ENCODE measurements at regions not wholly inside any gene's neighbourhood (a gene's known extent, or its start where the extent isn't known, plus 50 kb on each side); places are given as distances from the start of the nearest gene placed in this dataset.
"Not testable (repeated sequence)": the region's sequence is repeated elsewhere in the genome, so short reads cannot be mapped to it uniquely, and the experiment has no call there.

DNA sequence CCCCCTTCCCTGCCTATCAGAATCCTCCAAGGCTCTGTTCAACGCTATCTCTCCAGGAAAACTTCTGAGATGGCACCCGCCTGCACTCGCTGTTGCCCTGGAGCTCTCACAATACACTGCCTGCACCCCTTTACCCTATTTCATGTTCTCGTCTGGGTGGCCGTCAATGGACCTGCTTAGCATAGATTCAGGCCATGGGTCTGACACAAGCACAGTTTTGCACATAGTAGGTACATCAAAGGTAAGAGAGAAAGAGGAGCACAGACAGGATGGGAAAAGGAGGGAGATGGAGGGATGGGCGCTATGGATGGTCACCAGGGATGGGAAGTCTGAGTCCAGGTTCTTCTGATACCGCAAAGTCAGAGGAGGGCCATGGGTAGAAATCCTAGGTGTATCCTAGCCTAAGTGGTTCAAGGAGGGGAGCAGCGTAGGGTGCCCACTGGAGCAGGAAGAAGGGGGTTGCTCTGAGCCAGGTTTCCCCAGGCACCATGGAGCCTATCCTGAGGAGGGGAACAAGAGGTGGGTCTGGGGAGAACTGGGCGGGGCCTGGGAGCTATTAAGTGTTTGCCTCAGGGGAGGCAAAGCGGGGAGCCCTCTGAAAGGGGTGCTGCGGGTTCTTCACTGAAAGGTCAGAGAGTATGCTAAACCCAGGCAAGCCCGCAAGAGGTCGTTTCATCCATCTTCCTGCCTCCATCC is 89.3 kb downstream of the MRPL14 start:
- no peak for DNase-seq (ENCODE audit: low read depth in 2 of 2, low spot score in 1 of 2)

DNA sequence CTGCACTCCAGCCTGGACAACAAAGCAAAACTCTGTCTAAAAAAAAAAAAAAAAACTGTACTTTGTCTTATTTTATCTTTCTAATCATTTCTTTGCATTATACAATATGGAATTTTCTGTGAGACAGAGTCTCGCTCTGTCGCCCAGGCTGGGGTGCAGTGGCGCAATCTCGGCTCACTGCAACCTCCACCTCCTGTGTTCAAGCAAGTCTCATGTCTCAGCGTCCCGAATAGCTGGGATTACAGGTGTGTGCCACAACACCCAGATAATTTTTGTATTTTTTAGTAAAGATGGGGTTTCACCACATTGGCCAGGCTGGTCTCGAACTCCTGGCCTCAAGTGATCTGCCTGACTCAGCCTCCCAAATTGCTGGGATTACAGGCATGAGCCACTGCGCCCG is 90.0 kb downstream of the MRPL14 start:
- DNase-seq (ENCODE audit: low read depth in 2 of 2, low spot score in 1 of 2) = not testable (repeated sequence)

DNA sequence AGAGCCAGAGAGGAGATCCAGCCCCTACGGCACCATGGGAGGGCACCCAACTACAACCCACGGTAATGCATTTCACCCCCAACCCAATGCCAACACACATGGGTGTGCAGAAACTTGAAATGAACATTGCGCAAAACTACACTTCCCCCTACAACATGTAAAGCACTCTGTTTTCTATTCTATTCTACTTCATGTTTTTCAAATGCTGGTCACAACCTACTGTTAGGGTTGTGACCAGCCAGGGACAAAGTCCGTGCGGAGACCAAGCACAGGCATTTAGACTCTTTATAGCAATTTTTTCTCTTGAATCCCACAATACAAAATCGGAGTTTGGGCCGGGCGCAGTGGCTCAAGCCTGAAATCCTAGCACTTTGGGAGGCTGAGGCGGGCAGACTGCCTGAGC is 90.6 kb downstream of the MRPL14 start:
- no peak for DNase-seq (ENCODE audit: low read depth in 2 of 2, low spot score in 1 of 2)

DNA sequence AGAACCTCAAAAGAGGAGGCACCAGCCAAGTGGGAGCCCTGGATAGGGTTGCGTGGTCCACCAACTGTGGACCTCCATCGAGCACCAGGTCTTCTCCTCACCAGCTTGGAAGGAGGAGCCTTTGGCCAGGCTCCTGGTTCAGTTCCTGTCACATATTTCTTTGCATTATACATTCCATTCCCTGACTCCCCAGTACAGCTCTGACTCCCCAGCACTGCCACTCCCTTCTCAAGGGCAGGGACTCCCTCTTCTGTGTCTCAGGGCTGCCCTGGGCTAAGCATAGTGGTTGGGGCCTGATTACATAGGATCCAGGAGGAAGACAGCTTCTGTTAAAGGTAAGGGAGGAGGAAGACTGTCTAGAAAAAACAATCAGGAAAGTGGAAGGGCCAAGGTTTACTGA is 91.1 kb downstream of the MRPL14 start:
- DNase-seq (ENCODE audit: low read depth in 2 of 2, low spot score in 1 of 2) = no peak

DNA sequence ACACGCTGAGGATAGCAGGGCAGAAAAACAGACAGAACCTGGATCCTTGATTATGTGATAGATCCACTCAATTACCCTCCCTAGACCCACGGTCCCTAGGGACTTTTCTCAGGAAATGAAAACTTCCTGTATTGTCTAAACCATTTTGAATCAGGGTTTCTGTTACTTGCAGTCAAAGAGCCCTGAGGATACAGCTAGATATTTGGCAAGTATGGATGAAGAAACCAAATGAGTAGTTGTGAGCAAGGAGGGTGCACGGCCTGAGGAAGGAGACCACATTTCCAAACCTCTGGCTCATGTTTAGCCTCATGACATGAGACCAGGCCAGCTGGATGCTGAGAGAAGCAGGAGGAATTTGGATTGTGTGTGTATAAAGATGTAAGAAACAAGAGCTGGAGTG is 91.6 kb downstream of the MRPL14 start:
- no peak for DNase-seq (ENCODE audit: low read depth in 2 of 2, low spot score in 1 of 2)

DNA sequence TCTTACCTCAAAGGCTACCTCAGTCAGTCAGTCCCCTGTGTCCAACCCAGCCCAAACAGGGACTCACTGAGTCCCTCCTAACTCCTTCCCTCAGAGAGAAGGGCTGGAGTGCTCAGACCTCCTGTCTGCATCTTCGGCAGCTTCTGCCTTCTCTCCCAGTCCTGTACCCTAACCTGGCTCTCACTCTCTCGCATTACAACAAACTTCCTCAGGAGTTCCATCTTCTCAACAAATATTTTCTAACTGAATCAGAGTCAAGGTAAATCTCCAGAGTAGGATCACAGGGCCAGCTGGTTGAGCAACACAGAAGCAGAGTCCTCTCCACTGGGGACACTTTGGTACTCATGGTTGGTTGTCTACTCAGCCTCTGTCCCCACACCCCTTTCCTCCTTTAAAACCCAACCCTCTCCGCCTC is 92.3 kb downstream of the MRPL14 start:
- DNase-seq (ENCODE audit: low read depth in 2 of 2, low spot score in 1 of 2) = no peak

DNA sequence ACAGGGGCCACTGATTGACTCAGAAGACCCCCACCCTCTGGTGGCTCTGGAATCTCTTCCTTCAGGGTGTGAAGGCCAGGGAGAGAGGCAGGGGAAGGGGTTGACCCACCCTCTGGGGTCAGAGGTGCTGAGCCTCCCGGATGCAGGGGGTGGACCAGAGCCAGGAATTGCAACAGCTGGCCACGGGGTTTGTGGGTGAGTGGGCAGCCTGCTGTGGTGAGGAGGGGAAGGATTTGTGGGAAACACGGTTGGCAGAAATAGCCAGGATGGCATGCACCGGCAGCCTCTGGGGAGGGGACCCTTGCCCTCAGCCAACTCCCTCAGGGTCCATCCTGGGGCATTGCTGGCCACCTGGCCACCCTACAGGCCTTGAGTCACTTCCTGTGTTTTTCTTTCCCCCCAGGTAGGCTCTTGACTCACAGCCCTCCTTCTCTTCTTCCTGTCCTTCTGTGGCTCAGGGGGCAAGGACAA is 92.8 kb downstream of the MRPL14 start:
- DNase-seq (ENCODE audit: low read depth in 2 of 2, low spot score in 1 of 2) = no peak

DNA sequence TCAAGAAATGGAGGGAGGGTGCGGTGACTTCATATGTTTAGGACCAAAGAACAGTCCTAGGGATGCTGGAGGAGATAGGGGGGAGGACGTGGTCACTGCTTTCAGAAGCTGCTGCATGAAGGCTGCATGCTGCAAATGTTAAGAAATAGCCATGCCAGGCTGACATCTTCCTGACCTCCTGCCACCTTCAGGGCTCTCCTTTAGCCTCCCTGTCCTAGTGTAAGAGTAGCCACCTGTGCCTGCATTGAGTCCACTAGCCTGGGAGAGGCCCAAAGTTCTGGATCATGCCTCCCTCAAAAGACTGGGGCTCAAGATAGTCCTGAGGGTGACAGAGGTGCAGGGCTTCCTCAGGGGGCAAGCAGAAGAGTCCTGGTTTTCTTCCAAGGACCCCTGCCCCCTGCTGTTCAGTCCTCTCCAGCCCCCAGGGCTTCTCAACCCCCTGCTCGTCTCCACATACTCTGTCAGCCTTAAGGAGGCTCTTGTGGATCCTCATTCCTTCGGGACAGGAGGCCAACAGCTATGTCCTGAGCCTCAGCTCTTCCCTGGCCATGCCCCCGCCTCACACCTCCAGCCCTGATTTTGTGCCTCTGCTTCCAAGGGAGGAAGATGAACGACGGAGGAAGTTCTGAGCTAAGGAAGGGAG is 96.3 kb downstream of the MRPL14 start:
- DNase-seq (ENCODE audit: low read depth in 2 of 2, low spot score in 1 of 2) = no peak

DNA sequence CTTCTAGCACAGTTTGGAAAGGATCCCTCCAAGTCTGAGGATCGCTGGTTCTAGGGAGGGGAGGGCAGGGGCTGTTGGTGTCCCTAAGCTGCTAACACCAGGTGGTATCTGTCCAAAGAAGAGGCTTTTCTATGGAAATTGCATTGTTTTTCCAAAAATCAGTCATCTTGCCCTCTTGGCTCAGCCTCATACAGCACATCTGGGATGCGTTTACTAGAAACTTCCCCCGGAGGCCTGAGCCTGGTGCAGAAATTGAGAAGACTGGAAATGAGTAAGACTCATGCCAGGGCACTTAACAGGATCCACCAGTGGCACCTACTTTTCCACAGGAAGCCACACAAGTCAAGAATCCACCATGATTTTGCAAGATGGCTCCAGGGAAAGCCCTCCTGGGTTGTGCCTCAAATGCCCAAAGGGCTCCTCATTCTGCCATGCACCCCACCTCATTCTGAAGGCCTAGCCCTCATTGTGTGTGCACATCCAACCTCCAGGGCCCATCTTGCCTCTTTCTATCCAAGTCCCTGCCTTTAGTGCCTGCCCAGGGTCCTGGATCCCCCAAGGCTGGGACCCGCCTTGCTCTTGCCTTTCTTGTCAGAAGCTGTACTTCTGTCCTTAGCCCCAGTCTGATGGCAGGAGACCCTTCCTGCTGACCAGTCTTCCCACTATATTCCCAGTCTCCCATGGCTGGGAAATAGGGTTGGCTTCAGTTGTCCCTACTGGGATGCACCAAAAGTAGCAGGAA is 97.6 kb downstream of the MRPL14 start:
- DNase-seq (ENCODE audit: low read depth in 2 of 2, low spot score in 1 of 2) = no peak

DNA sequence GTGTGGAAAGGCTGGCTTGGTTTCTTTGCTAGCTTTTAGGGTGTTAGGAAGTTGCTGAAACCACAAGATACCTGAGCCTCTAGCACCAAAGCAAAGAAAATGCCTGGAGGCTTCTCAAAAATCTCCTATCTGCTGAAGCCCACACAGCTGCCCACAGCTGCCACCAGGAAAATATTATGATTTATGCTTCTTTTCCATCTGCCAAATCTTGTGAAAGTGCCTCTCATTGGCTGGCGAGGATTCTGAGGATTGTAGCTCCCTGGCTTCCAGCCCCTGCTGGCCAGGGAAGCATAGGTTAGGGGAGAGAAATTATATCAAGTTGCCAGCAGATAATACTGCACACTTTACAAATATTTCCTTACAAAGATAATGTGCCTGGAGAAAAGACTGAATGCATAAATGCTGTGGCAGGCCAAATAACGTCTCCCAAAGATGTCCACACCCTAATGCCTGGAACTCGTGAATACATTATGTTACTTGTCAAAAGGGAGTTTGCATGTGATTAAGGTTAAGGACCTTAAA is 98.4 kb downstream of the MRPL14 start:
- DNase-seq (ENCODE audit: low read depth in 2 of 2, low spot score in 1 of 2) = no peak

DNA sequence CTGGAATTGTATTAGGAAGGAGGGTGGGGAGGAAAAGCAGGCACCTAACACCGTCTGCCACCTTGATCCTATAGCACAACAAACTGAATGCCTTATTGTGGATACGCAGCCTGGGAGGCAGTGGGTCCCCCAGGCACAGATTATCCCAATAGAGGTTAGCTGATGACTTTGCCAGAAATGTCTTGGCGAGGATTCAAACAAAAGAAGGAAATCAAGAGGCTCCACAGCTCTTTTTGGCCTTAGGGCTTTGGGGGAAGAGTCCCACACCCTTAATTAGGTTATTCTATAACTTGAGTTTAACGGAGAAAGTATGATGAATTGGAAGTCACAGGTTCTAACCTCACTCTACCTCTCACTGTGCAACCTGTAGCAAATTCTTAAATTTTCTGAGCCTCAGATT is 102.0 kb downstream of the MRPL14 start:
- no peak for DNase-seq (ENCODE audit: low read depth in 2 of 2, low spot score in 1 of 2)

DNA sequence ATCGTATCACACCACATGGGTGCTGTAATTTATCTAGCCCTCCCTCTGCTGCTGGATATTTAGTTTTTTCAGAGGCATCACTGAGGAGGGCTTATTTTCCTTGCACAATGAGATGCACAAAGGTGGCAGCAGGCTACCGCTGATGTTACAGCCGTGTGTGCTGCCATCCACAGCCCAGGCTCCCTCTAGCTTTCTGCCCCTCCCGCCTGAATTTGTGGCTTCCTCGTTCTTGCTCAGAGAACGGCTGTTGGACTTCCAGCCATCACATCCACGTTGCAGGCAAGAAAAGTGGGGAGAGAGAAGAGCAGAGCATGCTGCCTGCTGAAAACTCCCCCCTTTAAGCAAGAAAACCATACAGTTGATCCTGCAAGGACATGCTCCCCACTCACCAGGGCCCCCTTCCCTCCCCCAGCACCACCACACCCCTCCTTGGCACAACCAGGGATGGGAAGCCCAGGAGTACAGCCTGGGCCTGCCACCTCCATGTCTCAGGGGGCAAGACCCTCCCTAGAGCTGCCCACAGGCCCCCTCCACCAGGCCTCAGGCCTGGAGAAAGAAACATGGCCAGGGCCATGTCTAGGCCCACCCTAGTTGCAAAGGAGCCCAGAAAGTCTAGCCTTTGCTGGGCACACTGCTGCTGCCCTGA is 102.6 kb downstream of the MRPL14 start:
- DNase-seq (ENCODE audit: low read depth in 2 of 2, low spot score in 1 of 2) = no peak

DNA sequence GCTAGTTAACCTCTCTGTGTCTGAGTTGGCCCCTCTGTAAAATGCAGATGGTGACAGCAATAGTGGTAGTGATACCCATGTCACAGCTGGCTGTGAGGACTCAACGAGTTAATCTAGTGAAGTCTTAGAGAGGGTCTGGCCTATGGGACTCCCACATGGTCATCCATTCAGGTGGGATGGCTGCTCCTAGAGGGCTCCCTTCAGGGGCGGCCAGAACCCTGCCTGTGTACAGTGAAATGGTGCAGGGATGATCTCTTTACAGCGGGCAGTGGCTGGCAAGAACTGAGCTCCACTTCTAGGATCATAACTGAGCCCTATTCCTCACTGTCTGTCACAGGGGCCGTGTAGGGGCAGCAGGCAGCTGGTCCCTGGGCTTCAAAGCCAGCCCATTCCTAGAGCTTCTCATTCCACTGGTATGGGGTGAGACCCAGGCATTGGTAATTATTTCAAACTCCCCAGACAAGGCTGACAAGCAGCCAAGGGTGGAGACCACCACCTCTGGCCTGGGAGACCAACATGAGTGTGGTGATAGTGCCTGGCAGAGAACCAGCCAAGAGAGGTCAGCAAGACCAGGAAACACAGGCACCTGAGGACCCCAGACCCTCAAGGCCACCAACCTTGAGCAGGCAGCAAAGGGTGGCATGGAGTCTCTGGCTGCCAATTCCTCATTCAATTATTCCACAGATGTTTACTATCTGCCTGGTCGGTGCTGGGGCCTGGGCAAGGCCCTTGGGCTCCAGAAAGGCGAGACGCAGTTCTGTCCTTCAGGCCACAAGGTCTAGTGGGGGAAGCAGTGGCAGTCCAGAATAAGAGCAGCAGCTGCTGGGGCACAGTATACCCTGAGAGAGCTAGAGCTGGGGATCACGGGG is 103.4 kb downstream of the MRPL14 start:
- DNase-seq (ENCODE audit: low read depth in 2 of 2, low spot score in 1 of 2) = no peak

DNA sequence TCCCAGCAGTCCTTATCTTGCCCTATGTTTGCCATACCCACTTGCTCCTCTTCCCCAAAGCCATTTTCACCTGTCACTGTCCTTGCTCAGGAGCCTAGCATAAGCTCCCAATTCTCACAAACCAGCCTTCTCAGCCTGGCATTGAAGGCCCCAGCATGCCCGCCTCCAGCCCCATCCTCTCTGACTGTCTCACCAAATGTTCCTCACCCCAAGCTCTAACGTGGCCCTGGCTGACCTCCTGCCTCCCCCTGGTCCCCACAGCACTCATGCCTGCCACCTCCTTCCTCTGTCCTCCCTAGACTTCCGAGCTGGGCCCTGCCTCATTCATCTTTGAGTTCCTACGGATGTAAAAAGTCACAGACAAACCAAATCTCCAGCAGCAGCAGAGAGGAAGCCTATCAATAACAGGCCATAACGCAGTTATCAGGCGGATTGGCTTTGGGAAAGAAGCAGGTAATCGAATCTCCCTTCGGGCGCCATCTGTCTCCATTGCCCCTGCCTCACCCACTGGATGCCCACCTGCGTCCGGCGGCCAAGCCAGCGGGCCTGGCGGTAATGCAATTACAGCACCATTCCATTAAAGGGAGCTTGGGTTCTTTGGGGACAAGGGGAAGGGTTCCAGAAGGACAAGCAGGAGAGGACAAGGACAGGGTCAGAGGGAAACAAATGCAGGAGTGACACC is 104.4 kb downstream of the MRPL14 start:
- DNase-seq (ENCODE audit: low read depth in 2 of 2, low spot score in 1 of 2) = no peak

DNA sequence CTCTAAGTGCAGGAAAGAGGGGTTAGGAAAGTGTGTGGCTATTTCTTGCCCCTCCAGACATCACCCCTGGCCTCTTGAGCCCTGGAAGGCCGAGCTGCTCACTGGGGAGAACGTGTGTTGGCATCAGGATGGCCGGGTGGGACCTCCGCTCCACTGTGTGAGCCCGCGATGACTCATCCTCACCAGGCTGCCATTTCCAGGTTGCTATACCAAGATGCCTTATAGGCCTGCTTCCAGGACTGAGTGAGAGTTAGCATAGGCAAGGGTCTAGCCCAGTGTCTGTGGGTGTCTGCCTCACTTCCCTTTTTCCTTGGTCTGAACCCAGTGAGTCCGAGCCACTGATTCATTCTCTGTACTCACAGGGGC is 105.0 kb downstream of the MRPL14 start:
- DNase-seq (ENCODE audit: low read depth in 2 of 2, low spot score in 1 of 2) = no peak

DNA sequence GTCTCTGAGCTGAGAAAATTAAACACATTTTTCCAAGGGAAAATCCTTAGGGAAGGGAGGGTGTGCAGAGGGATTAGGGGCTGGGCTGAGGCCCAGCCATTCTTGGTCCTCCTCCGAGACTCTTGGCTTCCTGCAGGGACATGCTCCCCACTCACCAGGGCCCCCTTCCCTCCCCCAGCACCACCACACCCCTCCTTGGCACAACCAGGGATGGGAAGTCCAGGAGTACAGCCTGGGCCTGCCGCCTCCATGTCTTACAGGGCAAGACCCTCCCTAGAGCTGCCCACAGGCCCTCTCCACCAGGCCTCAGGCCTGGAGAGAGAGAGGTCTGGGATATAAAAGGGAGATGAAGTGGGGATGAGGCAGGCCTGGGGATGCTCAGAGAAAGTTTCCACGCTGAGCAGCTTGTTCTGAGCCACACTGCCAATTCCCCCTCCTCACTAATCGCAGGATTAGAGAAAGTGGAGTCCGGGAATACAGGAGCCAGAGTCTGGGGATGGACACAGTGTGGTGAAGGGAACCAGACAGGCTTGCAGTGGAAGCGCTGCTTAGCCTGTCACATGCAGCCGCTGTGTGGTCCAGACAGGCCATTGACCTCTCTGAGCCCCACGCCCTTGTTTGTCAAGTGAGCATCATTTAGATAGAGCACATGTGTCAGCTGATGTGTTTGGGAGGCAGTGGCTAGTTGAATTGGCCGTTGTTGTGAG is 105.5 kb downstream of the MRPL14 start:
- DNase-seq (ENCODE audit: low read depth in 2 of 2, low spot score in 1 of 2) = no peak

DNA sequence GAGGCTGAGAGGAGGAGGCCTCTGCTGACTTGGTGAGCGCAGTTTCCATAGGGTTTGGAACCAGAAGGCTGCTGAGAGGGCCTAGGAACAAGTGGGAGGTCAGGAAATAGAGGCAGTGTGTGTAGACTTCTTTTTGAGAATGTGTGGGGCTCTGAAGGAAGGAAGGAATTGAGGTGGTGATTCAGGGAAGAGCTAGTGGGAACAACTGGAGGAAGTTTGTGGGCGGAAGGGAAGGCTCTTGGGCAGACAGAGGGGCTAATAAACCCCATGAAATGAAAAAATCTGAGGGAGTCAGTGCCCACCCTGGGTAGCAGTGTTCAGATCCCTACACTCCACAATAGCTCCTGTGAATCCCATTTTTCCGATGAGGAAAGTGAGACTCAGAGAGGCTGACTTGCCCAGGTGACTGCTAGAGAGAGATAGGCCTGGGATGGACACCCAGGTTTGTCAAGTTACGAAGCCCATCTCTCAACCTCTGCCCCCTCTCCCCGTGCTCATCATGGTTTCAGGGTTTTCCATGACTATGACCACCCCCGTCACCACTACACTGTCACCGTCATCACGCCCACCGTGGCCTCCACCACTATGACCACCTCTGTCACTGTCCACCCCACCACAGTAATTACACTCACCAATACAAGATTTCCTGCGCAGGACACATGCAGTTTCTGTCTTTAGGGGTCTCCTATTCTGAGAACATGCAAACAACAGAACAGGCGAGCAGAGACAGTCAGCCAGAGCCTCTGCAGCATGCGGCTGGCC is 106.4 kb downstream of the MRPL14 start:
- no peak for DNase-seq (ENCODE audit: low read depth in 2 of 2, low spot score in 1 of 2)

DNA sequence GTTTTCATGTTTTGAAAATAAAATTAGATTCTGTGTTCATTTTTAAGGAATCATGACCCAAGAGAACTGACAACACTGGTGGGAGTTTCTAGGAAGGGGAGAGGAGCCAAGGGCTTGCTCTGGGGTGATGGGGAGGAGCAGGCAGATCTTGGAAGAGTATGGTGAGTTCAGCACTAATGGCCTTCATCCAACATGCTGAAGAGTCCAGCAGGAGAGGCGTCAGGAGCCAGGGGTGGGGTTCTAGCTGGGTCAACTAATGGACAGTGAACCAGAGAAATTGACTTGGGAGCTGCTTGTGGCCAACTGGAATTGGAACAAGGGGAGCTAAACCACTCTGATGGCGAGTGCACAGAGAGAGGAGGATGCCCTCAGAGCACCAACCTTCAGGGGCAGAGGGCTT is 107.1 kb downstream of the MRPL14 start:
- no peak for DNase-seq (ENCODE audit: low read depth in 2 of 2, low spot score in 1 of 2)

DNA sequence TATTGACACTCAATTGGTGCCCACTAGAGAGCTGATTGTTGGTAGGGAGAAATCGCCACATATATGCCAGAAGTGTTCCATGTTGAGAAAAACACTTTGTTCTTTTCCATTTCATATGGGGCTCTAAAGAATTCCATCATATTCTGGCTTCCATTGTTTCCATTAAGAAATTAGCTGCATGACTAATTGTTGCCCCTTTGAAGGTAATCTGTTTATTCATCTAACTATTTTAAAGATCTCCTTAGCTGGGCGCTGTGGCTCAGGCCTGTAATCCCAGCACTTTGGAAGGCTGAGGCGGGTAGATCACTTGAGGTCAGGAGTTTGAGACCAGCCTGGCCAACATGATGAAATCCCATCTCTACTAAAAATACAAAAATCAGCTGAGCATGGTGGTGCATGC is 109.9 kb downstream of the MRPL14 start:
- DNase-seq (ENCODE audit: low read depth in 2 of 2, low spot score in 1 of 2) = not testable (repeated sequence)
